ENCODE measurements at regions not wholly inside any gene's neighbourhood (a gene's known extent, or its start where the extent isn't known, plus 50 kb on each side); places are given as distances from the start of the nearest gene placed in this dataset.

GRCh38 chr18:21979171-21979560 is 190.2 kb upstream of the GATA6 start (continued):
- 0 out of 2 replicates have a peak, but pooled peaks have one; percentile 11 for TF ChIP-seq PPARG (CRISPR knock-in tag; conservative IDR thresholded peaks at IDR 0.05)
- TF ChIP-seq ZNF598 (CRISPR knock-in tag; IDR thresholded peaks at IDR 0.05; ENCODE audit: borderline replicate concordance), result no peak
- TF ChIP-seq ZNF800 (CRISPR knock-in tag; IDR thresholded peaks at IDR 0.05), result 0 out of 2 replicates have a peak, but pooled peaks have one; percentile 13

- no peaks in the 10 kb centered on the region for H3K9me3 ChIP-seq (ENCODE audit: low read length)
- in situ Hi-C loops (cut with HindIII; ENCODE audit: extremely low pct_ligation_motif_present, low pct_unique_long_range_greater_than_20kb), result loop anchor here (10.0 kb wide), 1 partner anchor 185 kb away; the partner anchor contains the start of gene GATA6
- no peak for ATAC-seq
- no peak overlapping the region for H2AFZ ChIP-seq (ENCODE audit: low read length)
- 58% methylated on average over 1 of the region's 1 CpG for WGBS (ENCODE audit: low lambda C conversion rate)
- H3K79me2 ChIP-seq (ENCODE audit: insufficient read depth, low read length), result no peaks in the 10 kb centered on the region
- DNase-seq (ENCODE audit: low spot score), result no peak
- H3K27me3 ChIP-seq (ENCODE audit: control insufficient read depth in 1 of 2, insufficient read depth in 2 of 2, low read length in 2 of 2), result no peaks in the 10 kb centered on the region
- CTCF ChIA-PET (ENCODE audit: low intra/inter-chr PET ratio, low total read pairs), result no interaction called here
- peaks cover 40% of the 10 kb centered on the region for H3K4me1 ChIP-seq (ENCODE audit: insufficient read depth, low read length)
- peak overlapping the region; percentile 91 for H3K4me2 ChIP-seq (ENCODE audit: low read depth, low read length)
- no peak overlapping the region for H3K27ac ChIP-seq (ENCODE audit: extremely low read length, insufficient read depth, low read length)
- intact Hi-C loops (cut with micrococcal nuclease; ENCODE audit: unreplicated experiment), result loop anchor here (10.0 kb wide), 1 partner anchor 55 kb away; no protein-coding TSS in a partner anchor
- no peaks in the 10 kb centered on the region for H4K20me1 ChIP-seq (ENCODE audit: insufficient read depth, low read length)
- H3K4me3 ChIP-seq (replicated peaks in 1 of 3; ENCODE audit: insufficient read depth in 1 of 3, low read depth in 2 of 3, low read length in 3 of 3), result peak overlapping the region in 1 of 3 experiments; percentile 44; a peak in 1 of 6 replicates
- no peak for FAIRE-seq
- H3K9ac ChIP-seq (ENCODE audit: insufficient read depth, low read depth, low read length), result no peak overlapping the region
- BruUV-seq (replicated peaks), result no TSS peak
- POLR2A ChIA-PET, result no interaction called here
- H3K36me3 ChIP-seq (replicated peaks in 1 of 2; ENCODE audit: control insufficient read depth in 1 of 2, insufficient read depth in 2 of 2, low read length in 2 of 2), result no peaks in the 10 kb centered on the region
- peak; percentile 63; the same call in 1 of the 2 replicates for TF ChIP-seq ZNF770 (CRISPR knock-in tag; IDR thresholded peaks at IDR 0.05)
- peak; percentile 54; the same call in 1 of the 2 replicates for TF ChIP-seq ZNF121 (CRISPR knock-in tag; IDR thresholded peaks at IDR 0.05)
- TF ChIP-seq DRAP1 (CRISPR knock-in tag; IDR thresholded peaks at IDR 0.05), result no peak
These were observed 189.6 kb upstream of the GATA6 start for GRCh38 chr18:21979759-21980158.
